GM19328 (cell line): ENCODE measurements at regions not wholly inside any gene's neighbourhood (a gene's known extent, or its start where the extent isn't known, plus 50 kb on each side); places are given as distances from the start of the nearest gene placed in this dataset.
"Not testable (repeated sequence)": the region's sequence is repeated elsewhere in the genome, so short reads cannot be mapped to it uniquely, and the experiment has no call there.

Source experiments
- ATAC-seq: cut with Tn5 transposase; IDR thresholded peaks from one replicate; pipeline ENCODE4 v1.9.1; 2021; ENCODE audit warnings: mild to moderate bottlenecking, moderate library complexity; ENCODE audit not compliant: unreplicated experiment

DNA sequence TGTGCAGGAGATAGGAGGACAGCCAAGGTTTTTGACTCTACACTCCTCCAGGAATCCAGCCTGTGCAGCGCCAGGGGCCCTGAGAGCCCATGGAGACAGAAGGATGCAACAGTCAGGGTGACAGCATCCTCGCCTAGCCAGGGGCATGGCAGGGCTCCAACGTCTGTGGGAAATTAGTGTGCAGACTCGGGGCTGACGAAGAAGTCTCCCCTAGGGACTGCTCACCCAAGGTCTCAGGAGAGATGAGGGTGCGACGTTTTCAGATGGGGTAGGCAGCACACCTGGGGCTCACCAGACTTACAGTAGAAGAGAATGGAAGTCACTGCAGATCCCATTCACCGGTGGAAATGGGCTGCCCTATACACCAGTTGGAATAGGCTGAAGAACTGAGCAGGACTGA lies 241.7 kb downstream of the SETD4 start:
- ATAC-seq, result no peak

- no peak for ATAC-seq
Observed at GRCh38 chr21:35814858-35815619, 245.3 kb downstream of the SETD4 start.

GRCh38 chr21:35812679-35813078 lies 247.6 kb downstream of the SETD4 start:
- no peak for ATAC-seq

DNA sequence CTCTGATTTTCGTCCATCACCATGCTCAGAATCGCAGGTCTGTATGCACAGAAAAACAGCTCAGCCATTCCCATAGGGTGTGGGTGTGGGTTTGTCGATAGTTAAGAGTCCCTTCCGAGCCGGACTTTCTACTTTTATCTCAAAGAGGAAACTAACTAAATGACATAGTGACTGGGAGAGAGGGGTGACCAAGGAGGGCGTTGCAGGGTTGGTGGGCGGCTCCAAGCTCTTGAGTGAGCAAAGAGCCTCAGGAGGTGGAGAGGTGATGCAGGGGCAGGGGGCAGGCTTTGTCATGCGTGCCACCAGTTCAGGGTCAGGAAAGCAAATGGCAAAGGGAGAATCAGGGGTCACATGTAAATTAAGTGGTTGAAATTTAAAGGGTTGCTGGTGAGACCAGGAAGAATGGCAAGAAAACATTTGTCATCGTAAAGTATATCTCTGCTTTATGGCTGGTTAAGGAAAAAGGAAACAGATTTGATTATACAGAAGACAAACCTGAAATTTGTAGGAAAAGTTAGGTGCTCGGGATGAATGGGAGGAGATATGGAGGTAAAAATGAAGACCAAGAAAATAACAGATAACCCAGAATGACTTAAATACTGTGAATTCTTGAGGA lies 249.0 kb downstream of the SETD4 start:
- no peak for ATAC-seq

GRCh38 chr21:35810431-35810970 lies 249.8 kb downstream of the SETD4 start:
- ATAC-seq, result no peak

GRCh38 chr21:35801391-35801790 lies 258.9 kb downstream of the SETD4 start:
- ATAC-seq, result no peak

DNA sequence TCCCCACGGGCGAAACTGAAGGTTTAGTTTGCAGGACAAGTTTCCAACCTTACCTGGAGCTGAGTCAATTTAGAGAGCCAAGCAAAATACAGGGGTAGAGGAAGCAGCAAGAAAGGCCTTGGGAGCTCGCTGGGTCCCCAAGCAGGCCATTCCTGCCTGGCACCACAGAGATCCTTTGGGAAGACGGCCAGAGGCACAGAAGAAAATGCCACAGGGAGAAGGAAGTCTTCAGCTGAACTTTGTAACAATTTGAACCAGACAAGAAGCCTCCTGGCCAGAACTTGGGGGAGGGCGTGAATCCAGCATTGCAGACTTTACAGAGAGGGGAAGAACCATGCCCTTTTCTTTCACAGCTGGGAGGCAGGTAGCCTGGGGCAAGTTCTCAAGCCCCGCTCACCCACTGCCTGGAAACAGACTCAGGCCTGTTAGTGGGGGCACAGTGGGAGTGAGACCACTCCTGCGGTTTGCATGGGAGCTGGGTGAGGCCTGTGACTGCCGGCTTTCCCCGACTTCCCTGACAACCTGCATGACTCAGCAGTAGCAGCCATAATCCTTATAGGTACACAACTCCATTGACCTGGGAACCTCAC lies 259.4 kb downstream of the SETD4 start:
- ATAC-seq, result not testable (repeated sequence)

- no peak for ATAC-seq
Observed at GRCh38 chr21:35796844-35797243, 263.5 kb downstream of the SETD4 start.

DNA sequence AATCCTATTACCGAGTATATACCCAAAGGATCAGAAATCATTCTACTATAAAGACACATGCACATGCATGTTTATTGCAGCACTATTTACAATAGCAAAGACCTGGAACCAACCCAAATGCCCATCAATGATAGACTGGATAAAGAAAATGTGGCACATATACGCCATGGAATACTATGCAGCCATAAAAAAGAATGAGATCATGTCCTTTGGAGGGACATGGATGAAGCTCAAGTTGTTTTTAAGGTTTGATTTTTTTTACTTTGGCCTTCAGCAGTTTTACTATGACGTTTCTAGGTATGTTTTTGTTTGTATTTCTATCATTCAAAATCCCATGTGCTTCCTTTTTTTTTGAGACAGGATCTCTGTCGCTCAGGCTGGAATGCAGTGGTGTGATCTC lies 265.8 kb downstream of the SETD4 start:
- not testable (repeated sequence) for ATAC-seq

DNA sequence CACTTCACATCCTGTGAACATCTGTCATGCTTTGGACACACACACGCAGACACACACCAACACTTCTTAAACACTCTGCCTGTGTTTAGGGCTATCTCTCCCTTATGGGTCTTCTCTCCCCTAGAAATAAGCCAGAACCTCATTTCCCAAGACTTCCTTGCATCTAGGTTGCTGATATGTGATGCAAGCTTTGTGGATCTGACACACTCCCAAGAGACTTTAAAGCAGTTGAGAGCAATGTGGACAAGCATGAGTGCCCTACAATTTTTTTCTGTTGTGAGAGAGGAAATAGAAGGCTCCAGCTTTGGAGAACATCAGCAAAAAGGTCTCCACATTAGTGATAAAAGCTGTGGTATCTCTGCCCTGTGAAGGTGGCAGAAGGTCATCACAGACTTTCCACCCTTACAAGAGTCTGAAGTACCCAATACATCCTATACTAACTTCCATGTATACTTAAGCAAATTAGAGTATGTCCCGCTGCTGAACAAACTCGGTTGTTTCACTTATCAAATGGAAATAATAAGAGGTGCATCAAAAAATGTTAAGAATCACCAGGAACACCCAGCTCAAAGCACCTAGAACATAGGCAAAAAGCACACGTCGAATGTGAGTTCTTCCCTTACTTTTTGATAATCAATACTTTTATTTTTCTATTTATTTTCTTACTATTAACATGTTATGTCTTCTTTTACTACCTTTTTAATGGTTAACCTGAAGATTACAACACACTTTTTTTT lies 267.6 kb downstream of the SETD4 start:
- no peak for ATAC-seq

GRCh38 chr21:35791541-35792325 lies 268.6 kb downstream of the SETD4 start:
- no peak for ATAC-seq

DNA sequence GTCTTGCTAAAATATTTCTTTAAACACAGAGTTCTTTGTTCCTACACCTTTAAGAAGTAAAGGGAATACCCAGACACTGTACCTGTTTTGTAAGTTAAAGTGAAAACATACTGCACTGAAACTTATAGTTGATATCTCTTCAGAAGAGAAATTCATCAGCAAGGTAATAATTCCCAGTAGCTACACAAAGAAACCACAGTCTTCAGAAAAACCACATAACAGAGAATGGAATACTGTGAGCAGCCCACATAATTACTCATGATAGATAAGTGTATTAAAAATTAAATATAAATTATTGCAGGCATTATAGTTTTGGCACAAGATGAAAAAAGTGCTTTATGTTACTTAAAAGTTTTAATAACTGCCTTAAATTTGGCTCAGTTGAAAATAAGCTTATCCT lies 276.6 kb downstream of the SETD4 start:
- ATAC-seq, result no peak

- ATAC-seq, result no peak
Observed at GRCh38 chr21:35782667-35783066, 277.7 kb downstream of the SETD4 start.

GRCh38 chr21:35780983-35781382 lies 279.3 kb downstream of the SETD4 start:
- no peak for ATAC-seq

DNA sequence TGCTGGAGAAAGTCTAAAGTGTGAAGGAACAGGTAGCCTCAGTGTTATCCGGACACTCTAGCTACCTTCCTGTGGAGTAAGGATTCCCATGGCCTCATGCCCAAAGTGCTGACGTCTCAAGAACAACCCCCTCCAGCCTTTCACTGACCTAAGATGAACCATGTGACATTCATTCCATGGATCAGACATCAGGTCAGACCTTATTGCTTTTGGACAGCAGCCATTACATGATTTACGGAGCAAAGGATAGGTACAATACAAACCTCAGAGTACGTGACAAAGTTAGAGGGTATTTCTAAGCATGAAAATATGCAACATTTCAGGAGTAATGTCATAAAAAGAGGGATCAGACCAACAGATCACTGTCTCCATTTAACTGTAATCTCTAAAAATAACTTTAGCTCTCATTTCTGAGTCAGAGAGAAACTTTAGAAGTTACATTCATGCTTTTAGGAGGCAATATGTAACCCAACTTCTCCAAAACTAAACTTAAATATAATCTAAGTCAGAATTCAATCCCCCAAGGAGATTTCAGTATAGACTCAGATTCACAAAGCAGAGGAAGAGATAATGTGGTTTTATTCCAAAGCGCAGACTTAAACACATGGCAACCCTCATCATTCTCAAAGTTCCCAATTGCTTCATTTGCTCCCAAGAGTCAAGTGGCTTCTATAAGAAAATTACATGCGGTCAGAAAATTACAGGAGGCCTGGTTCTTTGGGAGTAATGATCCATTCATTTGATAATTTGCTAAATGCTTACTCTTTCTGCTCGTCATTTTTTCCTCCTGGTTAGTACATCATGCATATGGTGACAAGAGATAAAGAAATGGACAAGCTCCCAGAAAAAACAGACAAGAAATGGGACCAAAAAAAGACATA lies 280.4 kb downstream of the SETD4 start:
- no peak for ATAC-seq

DNA sequence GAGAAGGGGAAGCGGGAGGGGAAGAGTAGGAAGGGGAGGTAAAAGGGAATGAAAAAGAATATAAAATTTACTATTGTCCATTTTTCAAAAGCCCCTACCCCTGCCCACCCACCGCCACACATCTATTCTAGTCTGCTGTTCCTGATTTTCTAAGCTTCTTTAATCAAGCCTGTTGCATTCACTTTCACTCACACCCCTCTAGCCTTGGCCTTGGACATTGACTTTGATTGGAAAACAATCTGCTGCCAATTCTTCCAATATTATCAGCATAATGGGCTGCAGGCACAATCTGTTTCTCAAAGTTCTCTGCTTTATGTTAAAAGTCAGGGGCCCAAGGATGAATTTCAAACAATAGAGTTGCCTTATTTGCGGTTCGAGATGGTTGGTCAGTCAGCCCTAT lies 281.2 kb downstream of the SETD4 start:
- no peak for ATAC-seq

DNA sequence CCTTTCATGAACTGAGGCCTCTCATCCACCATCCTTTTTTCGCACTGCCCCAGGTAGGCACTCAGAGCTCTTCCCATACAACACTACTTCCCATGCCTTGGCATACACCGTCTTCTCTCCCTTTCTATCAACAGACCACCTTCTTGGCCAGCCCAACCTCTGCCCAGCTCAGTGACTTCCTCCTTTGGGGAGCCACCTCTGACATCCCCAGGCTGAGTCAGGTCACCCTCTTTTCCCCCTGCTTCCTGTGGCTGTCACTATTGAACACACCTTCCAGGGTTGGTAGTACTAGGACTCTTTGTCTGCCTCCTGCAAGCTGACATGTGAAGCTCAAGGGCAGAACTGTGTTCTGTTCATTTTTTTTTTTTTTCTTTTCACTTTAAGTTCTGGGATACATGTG lies 283.2 kb downstream of the SETD4 start:
- ATAC-seq, result no peak

GRCh38 chr21:35775778-35776544 lies 284.4 kb downstream of the SETD4 start:
- ATAC-seq, result no peak
